ENCODE measurements at regions not wholly inside any gene's neighbourhood (a gene's known extent, or its start where the extent isn't known, plus 50 kb on each side); places are given as distances from the start of the nearest gene placed in this dataset.

GRCh38 chr4:77376788-77377460 is 219.9 kb downstream of the CCNG2 start:
- TF ChIP-seq, protein P1, sequence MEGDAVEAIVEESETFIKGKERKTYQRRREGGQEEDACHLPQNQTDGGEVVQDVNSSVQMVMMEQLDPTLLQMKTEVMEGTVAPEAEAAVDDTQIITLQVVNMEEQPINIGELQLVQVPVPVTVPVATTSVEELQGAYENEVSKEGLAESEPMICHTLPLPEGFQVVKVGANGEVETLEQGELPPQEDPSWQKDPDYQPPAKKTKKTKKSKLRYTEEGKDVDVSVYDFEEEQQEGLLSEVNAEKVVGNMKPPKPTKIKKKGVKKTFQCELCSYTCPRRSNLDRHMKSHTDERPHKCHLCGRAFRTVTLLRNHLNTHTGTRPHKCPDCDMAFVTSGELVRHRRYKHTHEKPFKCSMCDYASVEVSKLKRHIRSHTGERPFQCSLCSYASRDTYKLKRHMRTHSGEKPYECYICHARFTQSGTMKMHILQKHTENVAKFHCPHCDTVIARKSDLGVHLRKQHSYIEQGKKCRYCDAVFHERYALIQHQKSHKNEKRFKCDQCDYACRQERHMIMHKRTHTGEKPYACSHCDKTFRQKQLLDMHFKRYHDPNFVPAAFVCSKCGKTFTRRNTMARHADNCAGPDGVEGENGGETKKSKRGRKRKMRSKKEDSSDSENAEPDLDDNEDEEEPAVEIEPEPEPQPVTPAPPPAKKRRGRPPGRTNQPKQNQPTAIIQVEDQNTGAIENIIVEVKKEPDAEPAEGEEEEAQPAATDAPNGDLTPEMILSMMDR (IDR thresholded peaks at IDR 0.05): no peak
- TF ChIP-seq POLR2A (IDR thresholded peaks at IDR 0.05) (no peak), POLR2AphosphoS5 (IDR thresholded peaks at IDR 0.05) (no peak), EP300 (IDR thresholded peaks at IDR 0.05) (no peak)
